Right lobe of liver (tissue), 6 donors: ENCODE measurements at regions not wholly inside any gene's neighbourhood (a gene's known extent, or its start where the extent isn't known, plus 50 kb on each side); places are given as distances from the start of the nearest gene placed in this dataset.

ENCODE experiments used
- ATAC-seq, 4 donors: fragments of 200-7000 bp; cut with Tn5 transposase; one replicate each; pipeline ENCODE4 v1.9.1; 2020; ENCODE audit warnings: mild to moderate bottlenecking in 4 of 4, moderate library complexity in 4 of 4
- DNase-seq, 3 donors: peaks; one replicate each; pipeline ENCODE4 v3.0.0-alpha.2; 2020
- H3K27ac ChIP-seq, 3 donors: fragments of 200-600 bp; one replicate each; pipeline ENCODE4 v1.8.0; 2022
- H3K27me3 ChIP-seq, 2 donors: fragments of 200-600 bp; one replicate each; pipeline ENCODE4 v1.8.0; 2022
- H3K36me3 ChIP-seq, 4 donors: fragments of 200-600 bp; sonication (generic) in 1 of 4; one replicate each; pipeline versions ENCODE4 v1.5.1 to v1.8.0; 2017 to 2022; ENCODE audit warnings: control low read depth in 1 of 4
- H3K4me1 ChIP-seq, 4 donors: fragments of 200-600 bp; sonication (generic) in 1 of 4; one replicate each; pipeline versions ENCODE4 v1.5.1 to v1.8.0; 2017 to 2022; ENCODE audit warnings: control low read depth in 1 of 4
- H3K4me3 ChIP-seq, 3 donors: fragments of 200-600 bp; one replicate each; pipeline ENCODE4 v1.8.0; 2022
- H3K9me3 ChIP-seq, 4 donors: fragments of 200-600 bp; sonication (generic) in 1 of 4; one replicate each; pipeline versions ENCODE4 v1.5.1 to v1.8.0; 2017 to 2022; ENCODE audit warnings: control low read depth in 1 of 4
- POLR2A ChIP-seq: fragments of 450-650 bp; IDR thresholded peaks from one replicate; pipeline ENCODE4 v1.6.1; 2017; ENCODE audit warnings: antibody characterized with exemption, mild to moderate bottlenecking
- WGBS: methylation state at CpG from one replicate; pipeline ENCODE4 v1.1.6; 2018; ENCODE audit warnings: low coverage, low lambda C conversion rate; ENCODE audit not compliant: insufficient coverage; ENCODE audit errors: missing lambda C conversion rate; 5-methylcytosine and 5-hydroxymethylcytosine counted together
- intact Hi-C, 2 donors: fragments of 100-400 bp; cut with DNase I; formaldehyde crosslinking; loops; one replicate each; pipeline versions ENCODE4 v1.11.2 to v1.14.1; 2022
- TF ChIP-seq, protein P1 (sequence below), 4 donors: fragments of 200-600 bp in 3 of 4; fragments of 450-650 bp in 1 of 4; IDR thresholded peaks; one replicate each; pipeline versions ENCODE4 v1.5.1 to v1.8.0; 2016 to 2022; ENCODE audit warnings: antibody characterized with exemption in 4 of 4, mild to moderate bottlenecking in 2 of 4
- donor health status: DM: no; HTN: yes; CAD: no.
- donor health status: DM: no; HTN: no; CAD: no.
- donor health status: DM: no; HTN: no; CAD: no.
- donor health status: DM: no; HTN: yes; CAD: no.
- donor health status: DM: no; HTN: yes; CAD: no.

DNA sequence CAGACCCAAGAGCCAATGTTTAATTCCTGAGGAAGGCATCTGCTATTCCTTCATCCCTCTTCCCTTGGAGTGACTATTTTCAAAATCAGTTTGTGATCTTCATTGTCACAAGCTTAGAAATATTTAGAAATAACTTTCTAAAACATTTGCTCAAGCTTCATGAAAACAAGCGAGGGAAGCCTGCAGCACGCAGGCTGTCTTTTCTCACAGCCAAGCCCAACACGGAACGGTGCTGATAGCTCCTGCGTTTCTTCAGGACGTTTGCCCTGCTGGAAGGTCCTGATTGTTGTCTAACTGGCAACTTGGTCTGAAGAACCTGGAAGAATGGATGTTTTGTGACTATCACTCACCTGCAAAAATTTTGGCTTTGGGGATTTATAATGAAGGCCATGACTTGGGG, 152.5 kb downstream of the FGF9 start:
- intact Hi-C loops, result no loop called here
- 64% methylated on average over 6 of the region's 6 CpGs for WGBS

DNA sequence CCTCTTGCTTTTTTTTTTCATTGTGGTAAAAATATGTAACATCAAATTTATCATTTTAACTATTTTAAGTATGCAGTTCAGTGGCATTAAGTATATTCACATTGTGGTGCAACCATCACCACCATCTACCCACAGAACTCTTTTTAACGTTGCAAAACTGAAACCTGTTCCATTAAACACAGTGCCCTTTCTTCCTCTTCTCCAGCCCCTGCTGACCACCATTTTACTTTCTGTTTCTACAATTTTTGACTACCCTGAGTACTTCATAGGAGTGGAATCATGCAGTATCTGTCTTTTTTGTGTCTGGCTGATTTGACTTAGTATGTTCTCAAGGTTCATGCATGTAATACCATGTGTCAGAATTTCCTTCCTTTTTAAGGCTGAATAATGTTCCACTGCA, 153.1 kb downstream of the FGF9 start:
- no peak for TF ChIP-seq POLR2A
- TF ChIP-seq, protein P1, sequence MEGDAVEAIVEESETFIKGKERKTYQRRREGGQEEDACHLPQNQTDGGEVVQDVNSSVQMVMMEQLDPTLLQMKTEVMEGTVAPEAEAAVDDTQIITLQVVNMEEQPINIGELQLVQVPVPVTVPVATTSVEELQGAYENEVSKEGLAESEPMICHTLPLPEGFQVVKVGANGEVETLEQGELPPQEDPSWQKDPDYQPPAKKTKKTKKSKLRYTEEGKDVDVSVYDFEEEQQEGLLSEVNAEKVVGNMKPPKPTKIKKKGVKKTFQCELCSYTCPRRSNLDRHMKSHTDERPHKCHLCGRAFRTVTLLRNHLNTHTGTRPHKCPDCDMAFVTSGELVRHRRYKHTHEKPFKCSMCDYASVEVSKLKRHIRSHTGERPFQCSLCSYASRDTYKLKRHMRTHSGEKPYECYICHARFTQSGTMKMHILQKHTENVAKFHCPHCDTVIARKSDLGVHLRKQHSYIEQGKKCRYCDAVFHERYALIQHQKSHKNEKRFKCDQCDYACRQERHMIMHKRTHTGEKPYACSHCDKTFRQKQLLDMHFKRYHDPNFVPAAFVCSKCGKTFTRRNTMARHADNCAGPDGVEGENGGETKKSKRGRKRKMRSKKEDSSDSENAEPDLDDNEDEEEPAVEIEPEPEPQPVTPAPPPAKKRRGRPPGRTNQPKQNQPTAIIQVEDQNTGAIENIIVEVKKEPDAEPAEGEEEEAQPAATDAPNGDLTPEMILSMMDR (IDR thresholded peaks at IDR 0.05), result no peak
- 62% methylated on average over 1 of the region's 1 CpG for WGBS

More for the DNA sequence above, 152.5 kb downstream of the FGF9 start:
- no peaks in the 10 kb centered on the region for H3K27me3 ChIP-seq
- TF ChIP-seq, protein P1 (IDR thresholded peaks at IDR 0.05), result no peak
- no peak for TF ChIP-seq POLR2A
- H3K9me3 ChIP-seq, result no peaks in the 10 kb centered on the region
- no peak overlapping the region for H3K27ac ChIP-seq
- DNase-seq (no peak), ATAC-seq (no peak)
- H3K36me3 ChIP-seq, result no peaks in the 10 kb centered on the region
- no peak overlapping the region for H3K4me3 ChIP-seq
- no peaks in the 10 kb centered on the region for H3K4me1 ChIP-seq

DNA sequence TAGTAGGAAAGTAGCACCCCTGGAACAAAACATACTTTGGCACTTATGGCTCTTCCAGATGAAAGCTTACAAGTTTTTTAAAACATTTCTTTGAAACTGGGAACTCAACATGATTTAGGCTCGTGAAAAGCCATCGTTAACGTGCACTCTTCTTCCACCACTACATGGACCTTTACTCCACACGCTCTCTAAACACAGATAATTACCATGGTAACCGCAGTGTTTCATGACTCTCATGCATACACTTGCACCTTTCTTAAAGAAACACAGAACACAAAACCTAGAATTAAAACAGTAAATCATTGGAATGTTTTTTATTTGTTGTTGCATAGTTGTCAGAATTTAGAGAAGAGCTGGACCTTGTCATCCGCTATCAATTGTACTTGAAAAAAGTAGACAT, 154.3 kb downstream of the FGF9 start:
- TF ChIP-seq, protein P1 (IDR thresholded peaks at IDR 0.05), result no peak
- TF ChIP-seq POLR2A, result no peak
- WGBS, result 28% methylated on average over 6 of the region's 6 CpGs
- Histone ChIP-seq H3K4me3 (no peak overlapping the region), H3K27ac (no peak overlapping the region), H3K4me1 (no peaks in the 10 kb centered on the region), H3K36me3 (no peaks in the 10 kb centered on the region), H3K9me3 (no peaks in the 10 kb centered on the region), H3K27me3 (no peaks in the 10 kb centered on the region)
- ATAC-seq (peak in 1 of 4 donors; percentile 58), DNase-seq (no peak)
- intact Hi-C loops, result no loop called here

More for the DNA sequence above, 153.1 kb downstream of the FGF9 start:
- ATAC-seq, result no peak
- Histone ChIP-seq H3K36me3 (no peaks in the 10 kb centered on the region), H3K27ac (no peak overlapping the region), H3K4me3 (no peak overlapping the region), H3K9me3 (no peaks in the 10 kb centered on the region), H3K4me1 (no peaks in the 10 kb centered on the region), H3K27me3 (no peaks in the 10 kb centered on the region)
- intact Hi-C loops, result no loop called here
- no peak for DNase-seq

- Histone ChIP-seq H3K4me1 (no peaks in the 10 kb centered on the region), H3K27me3 (no peaks in the 10 kb centered on the region), H3K9me3 (no peaks in the 10 kb centered on the region), H3K27ac (no peak overlapping the region), H3K36me3 (no peaks in the 10 kb centered on the region), H3K4me3 (no peak overlapping the region)
- intact Hi-C loops, result no loop called here
- TF ChIP-seq, protein P1 (IDR thresholded peaks at IDR 0.05), result no peak
- no peak for TF ChIP-seq POLR2A
- no peak for ATAC-seq
- DNase-seq, result no peak
- 81% methylated on average over 2 of the region's 2 CpGs for WGBS
Observed at GRCh38 chr13:21825801-21826200, 154.9 kb downstream of the FGF9 start.
